NCI-H69 (cell line): ENCODE measurements at regions not wholly inside any gene's neighbourhood (a gene's known extent, or its start where the extent isn't known, plus 50 kb on each side); places are given as distances from the start of the nearest gene placed in this dataset.

Experiments
- DNase-seq: peaks from one replicate; lab custom pipeline; 2025; lab: John Stamatoyannopoulos, UW

DNA sequence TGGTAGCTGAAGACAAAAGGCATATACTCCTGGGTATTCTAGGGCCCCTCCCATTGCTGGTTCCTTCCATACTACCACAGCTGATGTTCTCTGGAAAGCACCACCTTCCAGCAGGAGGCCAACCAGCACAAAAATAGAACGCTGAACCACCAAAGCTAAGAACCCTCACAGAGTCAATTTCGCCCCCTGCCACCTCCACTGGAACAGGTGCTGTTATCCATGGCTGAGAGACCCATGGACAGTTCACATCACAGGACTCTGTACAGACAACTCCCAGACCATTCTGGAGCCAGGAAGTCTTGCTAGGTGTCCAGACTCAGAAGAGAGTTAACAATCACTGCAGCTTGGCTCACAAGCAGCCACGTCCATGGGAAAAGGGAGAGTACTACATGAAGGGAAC, 1851.5 kb upstream of the NUDT12 start:
- no peak for DNase-seq

DNA sequence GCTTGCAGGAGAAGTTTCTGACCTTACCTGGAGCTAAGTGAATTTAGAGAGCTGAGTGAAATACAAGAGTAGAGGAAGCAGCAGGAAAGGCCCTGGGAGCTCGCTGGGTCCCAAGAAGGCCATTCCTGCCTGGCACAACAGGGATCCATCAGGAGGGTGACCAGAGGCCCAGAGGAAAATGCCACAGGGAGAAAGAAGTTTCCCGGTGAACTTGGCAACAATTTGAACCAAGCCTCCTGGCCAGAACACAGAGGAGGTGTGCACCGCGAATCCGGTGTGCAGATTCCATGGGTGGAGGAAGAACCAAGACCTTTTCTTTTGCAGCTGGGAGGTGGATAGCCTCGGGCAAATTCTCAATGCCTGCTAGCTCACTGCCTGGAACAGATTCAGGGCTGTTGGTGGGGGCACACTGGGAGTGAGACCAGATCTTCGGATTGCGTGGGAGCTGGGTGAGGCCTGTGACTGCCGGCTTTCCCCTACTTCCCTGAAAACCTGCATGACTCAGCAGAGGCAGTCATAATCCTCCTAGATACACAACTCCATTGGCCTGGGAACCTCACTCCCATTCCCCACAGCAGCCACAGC, 1850.9 kb upstream of the NUDT12 start:
- no peak for DNase-seq

DNA sequence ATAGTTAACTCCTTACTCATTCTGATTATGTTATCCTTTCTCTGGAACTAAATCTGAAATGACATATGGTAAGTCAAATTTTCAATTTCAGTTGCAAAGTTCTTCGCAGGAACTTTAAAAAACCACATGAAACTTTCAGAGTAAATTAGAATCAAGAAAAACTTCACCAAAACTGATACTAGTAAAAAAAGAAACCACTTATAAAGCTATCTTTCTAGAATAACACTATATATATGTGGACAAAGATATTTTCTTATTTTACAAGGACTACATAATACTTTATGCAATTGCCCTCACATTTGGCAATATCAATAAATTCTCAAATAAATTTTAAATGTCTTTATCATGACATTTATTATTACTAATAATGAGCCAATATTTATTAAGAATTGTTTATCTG, 1847.1 kb upstream of the NUDT12 start:
- no peak for DNase-seq

DNA sequence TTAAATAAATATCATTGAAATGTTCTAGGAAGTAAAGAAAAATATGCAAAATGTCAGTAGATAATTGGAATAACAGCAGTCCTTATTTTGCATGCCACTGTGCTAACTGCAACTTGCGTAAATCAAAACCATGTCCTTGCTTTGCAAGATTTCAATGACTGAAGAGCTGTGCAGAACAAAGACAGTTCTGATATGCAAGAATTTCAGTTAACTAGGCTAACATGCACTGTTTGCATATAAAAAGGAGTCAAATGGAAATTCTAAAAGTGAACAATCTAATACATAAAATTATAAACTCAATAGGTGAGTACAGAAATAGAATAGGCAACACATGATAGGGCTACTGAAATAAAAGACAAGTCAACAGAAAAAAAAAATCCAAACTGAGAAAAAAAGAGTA, 1844.6 kb upstream of the NUDT12 start:
- DNase-seq: no peak

DNA sequence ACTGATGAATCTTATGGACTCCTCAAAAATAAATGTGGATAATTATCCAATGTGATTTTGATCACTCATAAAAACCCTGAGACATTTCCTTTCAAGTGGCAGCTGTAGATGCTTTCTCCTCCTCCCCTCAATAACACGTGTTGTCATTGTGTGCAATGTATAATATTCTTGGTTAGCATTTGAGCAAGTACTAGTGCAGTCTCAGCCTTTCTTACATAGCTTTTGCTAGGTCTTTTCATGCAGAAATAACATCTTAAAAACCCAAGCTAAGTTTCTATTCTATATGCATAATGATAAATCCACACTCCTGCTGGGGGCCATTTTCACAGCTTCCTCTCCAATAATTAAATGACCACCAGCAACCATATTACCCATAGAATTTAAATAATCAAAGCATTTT, 1835.2 kb upstream of the NUDT12 start:
- DNase-seq: peak; percentile 21

DNA sequence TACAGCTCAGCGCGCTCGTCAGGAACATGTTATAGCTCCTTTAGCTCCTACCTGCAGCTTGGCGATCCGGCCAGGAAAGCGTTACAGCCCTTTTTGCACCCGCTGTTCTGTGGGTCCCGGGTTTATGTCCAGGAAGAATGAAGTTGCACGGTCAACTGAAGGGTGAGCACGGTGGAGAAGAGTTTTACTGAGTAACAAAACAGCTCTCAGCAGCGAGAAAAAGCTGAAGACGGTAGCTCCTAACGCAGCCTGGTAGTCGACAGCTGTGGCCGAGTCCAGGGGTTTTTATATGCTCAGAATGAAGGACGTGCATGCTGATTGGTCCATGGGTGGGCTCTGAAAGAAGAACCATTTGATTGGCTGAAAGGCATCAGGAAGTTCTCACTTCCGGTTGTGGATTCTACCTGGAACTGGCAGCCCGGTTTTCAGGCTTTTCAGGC, 1830.1 kb upstream of the NUDT12 start:
- DNase-seq: no peak

DNA sequence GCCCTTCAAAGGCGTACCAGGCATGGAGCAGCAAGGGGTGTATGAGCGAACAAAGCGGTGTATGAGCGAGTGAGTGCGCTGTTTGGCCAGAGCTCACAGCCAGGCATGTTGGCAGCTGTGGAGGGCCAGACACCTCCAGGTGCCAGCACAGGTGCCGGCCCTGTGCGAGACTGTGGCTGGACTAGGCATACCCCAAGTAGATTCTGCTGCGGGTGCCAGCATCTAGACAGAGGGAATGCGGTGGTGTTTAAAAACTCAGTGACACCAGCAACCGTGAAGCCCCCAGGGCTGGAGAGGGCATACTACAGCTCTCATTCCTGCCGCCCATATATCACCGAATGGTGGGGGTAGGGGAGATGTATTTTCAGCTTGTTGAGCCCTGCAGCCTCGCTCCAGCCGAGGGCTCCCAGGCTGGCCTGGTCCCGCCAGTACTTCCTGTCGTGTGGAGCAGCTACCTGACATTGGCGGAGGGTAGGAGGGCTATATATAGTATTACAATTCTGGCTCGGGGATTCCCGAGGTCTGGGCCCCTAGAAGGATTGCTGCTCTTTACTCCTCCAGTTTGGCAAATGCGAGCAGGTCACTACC, 1829.6 kb upstream of the NUDT12 start:
- no peak for DNase-seq

DNA sequence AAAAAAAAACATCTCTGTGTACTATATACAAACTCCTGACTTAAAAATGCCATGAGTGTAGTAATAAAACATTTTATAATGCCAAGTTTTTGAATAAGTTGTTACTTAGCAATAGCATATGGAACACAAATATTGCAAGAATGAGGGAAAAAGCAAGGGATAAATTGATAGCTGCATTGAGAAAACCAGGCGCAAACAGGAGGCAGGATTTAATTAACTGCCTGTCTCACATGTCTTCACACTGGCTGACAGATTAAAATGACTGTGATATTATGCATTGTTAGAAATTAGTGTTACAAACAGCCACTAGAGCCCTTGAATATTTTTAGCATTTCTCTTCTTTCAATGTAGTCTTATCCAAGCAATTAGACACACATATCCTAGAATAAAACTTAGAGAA, 1817.5 kb upstream of the NUDT12 start:
- DNase-seq: no peak

DNA sequence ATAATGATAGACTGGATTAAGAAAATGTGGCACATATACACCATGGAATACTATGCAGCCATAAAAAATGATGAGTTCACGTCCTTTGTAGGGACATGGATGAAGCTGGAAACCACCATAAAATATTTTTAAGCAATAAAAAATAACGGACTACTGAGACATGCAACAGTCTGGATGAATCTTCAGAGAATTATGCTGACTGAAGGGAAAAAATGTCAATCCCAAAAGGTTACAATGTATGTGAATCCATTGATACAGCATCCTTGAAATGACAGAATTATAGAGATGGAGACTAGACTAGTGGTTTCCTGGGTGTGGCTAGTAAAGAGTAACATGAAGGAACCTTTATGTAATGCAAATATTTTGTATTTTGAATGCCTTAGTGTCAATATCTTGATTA, 1808.6 kb upstream of the NUDT12 start:
- no peak for DNase-seq

DNA sequence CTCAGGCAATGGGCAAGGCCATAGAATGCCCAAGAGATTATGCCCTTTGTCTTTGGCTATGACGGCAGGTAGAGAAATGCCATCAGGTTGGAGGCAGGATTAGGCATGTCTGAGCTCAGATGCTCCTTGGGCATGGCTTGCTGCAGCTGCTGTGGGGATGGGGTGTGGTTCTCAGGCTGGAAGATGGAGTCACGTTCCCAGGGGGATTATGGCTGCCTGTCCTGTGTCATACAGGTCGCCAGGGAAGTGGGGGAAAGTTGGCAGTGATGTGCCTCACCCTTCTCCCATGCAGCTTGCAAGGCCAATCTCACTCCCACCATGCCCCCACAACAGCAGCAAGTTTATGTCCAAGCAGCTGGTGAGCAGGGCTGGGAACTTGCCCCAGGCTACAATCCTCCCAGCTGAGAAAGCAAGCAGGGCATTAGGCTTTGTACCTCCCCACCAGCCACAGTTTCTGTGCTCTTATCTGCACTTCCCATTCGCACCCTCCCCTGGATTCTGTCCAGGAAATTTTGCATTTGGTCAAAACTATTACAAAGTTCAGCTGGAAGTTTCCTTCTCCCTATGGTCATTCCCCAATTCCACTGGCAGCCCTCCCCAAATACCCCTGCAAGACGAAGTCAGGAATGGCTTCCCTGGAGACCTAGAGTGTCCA, 1788.0 kb upstream of the NUDT12 start:
- peak; percentile 80 for DNase-seq

DNA sequence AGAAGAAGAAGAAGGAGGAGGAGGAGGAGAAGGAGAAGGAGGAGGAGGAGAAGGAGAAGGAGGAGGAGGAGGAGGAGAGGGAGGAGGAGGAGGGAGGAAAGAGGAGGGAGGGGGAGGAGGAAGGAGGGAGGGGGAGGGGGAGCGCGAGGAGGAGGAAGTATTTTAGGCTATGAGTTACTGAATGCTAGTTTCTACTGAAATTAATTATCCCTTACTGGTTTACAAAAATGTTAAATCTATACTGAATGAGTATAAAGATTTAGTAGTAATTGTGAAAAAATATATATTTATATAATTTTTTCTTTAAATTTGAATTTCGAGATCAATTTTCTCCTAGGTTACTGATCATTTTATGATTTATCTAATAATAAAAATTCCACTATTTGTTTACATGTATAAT, 1769.0 kb upstream of the NUDT12 start:
- DNase-seq: no peak

DNA sequence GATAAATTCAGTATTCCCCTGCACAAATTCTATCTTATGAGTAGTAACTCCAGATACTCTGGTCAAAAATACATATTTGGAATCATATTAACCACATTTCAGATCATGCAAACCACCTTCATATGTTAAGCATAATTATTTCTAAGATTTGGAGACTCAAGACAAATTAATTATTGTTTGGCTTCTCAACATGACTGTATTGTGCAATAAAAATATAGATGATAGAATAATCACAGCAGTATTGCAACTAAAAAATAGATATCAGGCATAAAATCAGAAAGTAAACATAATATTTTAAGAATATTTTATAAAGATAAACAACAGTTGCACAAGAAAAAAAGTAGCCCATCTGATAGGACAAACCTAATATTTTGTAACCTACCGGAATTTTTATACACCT, 1767.6 kb upstream of the NUDT12 start:
- no peak for DNase-seq

DNA sequence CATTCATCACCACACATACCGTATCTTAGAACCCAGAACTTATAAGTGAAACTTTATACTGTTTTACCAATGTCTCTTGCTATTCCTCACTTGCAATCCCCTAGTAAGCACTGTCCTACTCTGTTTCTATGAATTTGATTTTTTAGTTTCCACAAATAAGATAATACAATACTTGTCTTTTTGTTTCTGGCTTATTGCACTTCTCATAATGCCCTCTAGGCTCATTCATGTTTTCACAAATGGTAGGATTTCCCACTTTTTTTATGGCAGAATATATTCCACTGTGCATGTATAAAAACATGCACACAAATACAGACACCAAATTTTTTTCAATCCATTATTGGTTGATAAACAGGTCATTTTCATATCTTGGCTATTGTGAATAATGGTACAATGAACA, 1742.3 kb upstream of the NUDT12 start:
- DNase-seq: no peak

DNA sequence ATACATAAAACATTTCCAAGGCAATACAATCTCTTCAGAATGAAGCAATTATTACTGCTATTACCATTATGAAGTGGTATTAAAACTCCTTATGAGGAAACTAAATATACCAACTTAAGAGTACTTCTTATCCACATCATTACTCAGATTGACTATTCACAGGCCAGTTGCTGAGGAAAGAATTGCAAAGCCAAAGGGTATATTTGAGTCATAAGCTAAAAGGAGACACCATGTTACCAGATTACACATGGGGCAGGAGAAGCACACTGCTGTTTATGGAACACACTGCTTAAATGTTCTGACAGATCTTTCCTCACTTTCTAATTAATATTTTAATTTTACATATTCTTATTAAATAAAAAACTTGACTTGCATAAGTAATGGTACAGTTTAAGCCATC, 1726.4 kb upstream of the NUDT12 start:
- DNase-seq: no peak

DNA sequence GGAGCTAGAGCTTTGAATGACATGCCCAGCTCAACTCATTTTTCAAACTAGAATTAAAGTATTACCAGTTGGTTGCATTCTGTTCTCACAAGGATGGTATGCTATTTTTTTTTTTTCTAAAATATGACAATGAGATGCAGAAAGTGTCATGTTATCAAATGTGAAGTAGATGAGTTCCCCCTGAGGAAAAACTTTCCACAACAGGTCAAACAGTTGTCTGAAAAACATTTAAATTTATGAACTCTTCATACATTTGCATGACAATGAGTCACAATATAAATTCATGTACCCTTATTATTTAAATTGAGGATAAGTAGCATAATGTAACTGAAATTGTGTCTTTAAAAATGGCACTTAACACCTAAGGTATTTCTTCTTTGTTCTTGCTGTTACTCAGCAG, 1720.5 kb upstream of the NUDT12 start:
- no peak for DNase-seq

DNA sequence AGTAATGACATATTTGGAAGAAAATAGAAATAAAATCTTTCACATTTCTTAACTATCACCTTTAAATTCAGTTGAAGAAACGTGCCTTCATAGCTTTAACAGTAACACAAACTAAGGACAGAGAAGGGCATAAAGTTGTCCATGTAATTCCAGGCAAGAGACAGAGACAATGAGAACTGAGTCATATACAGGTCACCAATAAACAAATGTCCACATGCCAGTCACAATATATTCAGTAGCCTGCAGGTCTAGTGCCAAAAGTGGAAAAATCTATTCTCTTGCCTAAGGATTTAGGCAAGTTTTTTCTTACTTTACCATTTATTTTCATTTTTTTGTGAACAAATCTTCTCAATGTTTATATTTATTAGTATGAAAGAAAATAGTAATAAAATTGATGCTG, 1711.5 kb upstream of the NUDT12 start:
- DNase-seq: no peak

DNA sequence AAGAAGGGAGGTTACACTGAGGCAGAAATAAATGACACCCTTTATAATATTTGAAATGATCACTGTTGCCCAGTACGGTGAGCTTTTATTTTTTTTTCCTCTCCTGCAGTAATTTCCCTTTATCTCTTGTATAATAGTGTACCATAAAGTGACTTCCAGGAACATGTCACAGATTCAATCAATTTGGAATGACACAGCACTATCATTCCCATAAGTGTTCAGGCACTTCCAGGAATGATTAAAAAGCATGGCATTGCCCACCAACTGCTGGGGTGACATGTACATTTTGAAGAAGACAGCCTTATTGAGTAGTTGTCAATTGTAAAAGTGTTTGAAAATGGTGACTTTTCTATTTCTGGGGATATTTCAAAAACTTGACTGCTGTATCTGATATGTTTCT, 1700.9 kb upstream of the NUDT12 start:
- no peak for DNase-seq

DNA sequence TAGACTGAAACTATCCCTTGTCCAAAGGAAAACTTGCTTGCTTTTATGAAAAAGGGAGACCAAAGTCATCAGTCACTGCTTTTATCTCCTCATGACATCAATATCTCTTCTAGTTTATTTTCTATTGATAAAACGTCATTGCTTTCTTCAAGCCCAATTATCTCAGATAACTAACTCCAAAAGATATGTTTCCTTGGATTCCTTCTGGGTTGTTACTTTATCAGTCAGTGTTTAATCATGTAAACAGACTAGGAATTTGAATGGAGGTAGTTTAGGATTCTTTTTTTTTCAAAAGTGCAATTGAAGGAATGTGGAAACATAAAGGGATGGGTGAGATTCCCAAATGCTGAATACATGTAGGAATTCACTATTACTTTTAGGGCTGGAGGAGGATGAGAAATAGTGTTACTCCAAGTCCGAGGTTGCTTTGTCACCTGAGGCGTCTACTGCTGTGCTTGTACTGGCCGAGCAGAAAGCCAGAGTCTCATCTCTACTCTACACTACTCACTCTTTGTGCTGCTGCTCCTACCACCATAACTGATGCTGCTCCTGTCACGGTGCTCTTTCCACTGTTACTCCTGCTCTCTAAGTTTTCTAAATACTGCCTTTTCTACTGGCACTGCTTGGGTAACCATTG, 1697.1 kb upstream of the NUDT12 start:
- DNase-seq: no peak

DNA sequence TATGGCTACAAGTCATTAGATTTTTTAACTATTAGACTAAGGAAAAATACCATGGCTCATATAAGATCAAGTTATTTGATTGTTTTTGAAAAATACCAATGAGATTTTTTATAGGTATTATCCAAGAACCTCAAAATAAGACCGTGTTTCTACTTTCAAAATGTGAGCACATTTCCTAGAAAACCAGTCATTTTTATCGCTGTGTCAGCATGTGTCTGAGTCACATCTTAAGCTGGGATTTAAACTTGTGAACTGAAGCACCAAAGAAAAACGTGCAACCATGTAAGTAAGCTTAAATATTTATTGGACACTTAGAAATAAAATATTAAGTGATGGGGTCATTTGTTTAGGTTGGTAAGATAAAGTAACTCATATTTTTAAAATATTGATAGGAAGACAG, 1676.0 kb upstream of the NUDT12 start:
- no peak for DNase-seq

DNA sequence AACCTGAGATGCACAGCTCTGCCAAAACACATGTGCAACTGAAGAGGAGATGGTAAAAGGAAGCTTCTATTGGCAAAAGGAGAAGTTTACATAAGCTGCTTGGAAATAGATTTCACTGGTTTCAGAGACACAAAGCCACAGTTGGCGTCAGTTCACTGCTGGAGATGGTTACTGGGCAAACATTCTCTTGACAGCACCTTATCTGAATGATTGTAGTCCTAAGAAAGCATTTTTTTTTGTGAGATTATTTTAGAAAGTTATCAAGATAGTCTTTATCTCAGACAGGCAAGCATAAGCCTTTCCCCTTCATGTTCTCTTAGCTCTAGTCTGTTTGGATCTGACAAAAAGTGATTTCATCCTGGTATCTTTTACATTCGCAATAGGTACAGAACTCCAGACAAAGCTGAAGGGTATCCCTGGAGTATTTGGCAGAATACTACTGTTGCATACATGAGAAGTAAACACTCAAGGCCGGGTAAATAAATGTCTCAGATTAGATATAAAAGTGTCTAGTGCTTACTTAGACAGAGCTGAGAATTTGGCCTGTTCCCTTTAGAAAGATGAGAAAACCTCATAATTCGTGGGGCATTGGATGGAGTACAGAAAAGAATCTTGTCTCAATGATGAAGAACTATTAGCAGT, 1668.0 kb upstream of the NUDT12 start:
- peak; percentile 78 for DNase-seq

DNA sequence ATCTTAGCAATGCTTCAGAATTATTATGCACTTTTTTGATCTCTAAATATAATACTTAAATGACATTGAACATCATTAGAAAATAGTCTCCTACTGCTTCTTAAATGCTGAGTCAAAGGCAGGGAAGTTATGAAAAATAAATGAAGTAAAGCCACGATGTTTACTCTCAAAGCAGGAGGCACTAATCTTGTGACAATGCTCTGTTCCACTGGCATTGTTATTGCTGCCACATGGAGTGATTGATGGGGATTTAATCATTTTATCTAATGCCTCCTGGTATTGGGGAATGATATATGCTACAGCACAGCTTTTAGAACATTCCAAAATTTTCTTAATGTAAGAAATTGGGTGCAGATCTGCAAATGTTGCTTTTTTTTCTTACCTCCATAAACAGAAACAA, 1655.4 kb upstream of the NUDT12 start:
- peak; percentile 80 for DNase-seq

DNA sequence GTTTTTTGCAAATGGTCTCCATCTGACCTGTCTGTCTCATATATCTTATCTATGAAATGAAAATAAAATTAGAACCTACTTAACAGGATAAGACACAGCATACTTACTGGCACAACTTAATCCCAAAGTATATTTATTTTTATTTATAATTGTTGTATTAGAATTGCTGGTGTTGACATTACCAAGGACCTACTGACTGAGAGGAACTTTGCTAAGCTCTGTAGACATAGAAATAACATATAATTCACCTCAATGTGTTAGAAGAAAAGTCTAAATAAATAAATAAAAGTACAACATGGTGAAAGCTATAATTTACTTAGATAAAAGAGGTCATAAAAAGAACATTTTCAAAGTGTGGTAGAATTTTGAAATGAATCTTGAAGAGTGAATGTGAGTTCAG, 1650.5 kb upstream of the NUDT12 start:
- no peak for DNase-seq

DNA sequence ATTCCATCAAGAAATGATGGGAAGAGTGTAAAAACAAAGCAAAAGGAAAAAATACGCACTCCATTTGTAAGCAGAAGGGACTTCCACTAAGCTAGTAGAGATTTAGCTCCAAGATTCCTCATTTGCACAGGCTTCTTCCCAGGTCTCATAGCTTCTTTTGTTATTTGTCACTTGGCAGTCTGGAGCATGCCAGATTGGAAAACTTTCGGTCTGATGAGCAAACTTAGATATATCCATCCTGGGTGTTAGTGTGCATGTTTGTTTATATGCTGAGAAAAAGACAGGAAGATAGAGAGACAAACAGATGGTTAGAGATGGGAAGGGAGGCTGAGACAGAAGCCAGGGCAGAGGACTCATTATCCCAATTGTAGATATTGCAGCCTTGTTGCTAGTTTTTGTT, 1644.5 kb upstream of the NUDT12 start:
- DNase-seq: peak; percentile 25
